Peyer's patch (tissue), 4 donors: ENCODE measurements at regions not wholly inside any gene's neighbourhood (a gene's known extent, or its start where the extent isn't known, plus 50 kb on each side); places are given as distances from the start of the nearest gene placed in this dataset.

Experiments used
- DNase-seq, 3 donors: peaks; one replicate each; pipeline ENCODE4 v3.0.0-alpha.2; 2017 to 2019
- H3K27ac ChIP-seq, 4 donors: fragments of 200-600 bp; sonication (generic); one replicate each; pipeline ENCODE4 v1.5.1; 2016 to 2019
- H3K27me3 ChIP-seq, 2 donors: fragments of 200-600 bp; sonication (generic); one replicate each; pipeline ENCODE4 v1.5.1; 2019
- H3K36me3 ChIP-seq, 3 donors: fragments of 200-600 bp; sonication (generic); one replicate each; pipeline ENCODE4 v1.5.1; 2016 to 2019
- H3K4me1 ChIP-seq, 4 donors: fragments of 200-600 bp; sonication (generic); one replicate each; pipeline ENCODE4 v1.5.1; 2016 to 2019
- H3K4me3 ChIP-seq, 4 donors: fragments of 200-600 bp; sonication (generic); 1 replicate in 3 of 4; 2 replicates in 1 of 4; pipeline ENCODE4 v1.5.1; 2016 to 2019; ENCODE audit warnings: mild to moderate bottlenecking in 1 of 4
- H3K9me3 ChIP-seq, 4 donors: fragments of 200-600 bp; sonication (generic); one replicate each; pipeline ENCODE4 v1.5.1; 2016 to 2019; ENCODE audit warnings: mild to moderate bottlenecking in 1 of 4
- POLR2A ChIP-seq, 2 donors: fragments of 450-650 bp; IDR thresholded peaks; one replicate each; pipeline ENCODE4 v1.5.1; 2017; ENCODE audit warnings: antibody characterized with exemption in 2 of 2, mild to moderate bottlenecking in 2 of 2, moderate library complexity in 2 of 2
- TF ChIP-seq, protein P1 (sequence below), 6 experiments: fragments of 450-650 bp in 4 of 6; fragments of 200-600 bp in 2 of 6; sonication (generic) in 1 of 6; IDR thresholded peaks; one replicate each; pipeline ENCODE4 v1.5.1; 2017 to 2019; ENCODE audit warnings: antibody characterized with exemption in 6 of 6, mild to moderate bottlenecking in 3 of 6, moderate library complexity in 1 of 6

DNA sequence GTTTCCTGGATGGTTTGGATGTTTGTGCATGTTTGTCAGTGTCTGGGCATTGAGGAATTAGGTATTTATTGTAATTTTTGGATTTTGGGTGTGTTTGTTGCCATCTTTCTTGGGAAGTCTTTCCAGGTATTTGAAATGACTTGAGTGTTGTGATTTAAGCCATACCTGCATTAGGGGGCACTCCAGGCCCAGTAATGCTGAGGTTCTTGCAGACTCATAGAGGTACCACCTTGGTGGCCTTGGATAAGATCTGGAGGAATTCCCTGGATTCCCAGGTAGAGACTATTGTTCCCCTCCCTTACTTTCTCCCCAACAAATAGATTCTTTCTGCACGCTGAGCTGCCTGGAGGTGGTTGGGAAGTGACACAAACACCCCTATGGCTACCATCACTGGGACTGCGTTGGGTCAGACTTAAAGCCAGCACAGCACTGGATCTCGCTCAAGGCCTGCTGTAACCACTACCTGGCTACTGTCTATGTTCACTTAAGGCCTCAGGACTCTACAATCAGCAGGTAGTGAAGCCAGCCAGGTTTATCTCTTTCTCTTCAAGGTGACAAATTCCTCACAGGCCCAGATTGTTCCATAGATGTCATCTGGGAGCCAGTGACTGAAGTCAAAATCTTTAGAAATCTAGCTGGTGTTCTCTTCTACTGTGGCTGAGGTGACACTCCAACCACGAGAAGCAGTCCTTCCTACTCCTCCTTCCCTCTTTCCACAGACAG is 643.6 kb downstream of the PDHA2 start:
- Histone ChIP-seq H3K27ac (no peak overlapping the region), H3K36me3 (no peaks in the 10 kb centered on the region), H3K27me3 (no peaks in the 10 kb centered on the region), H3K9me3 (no peaks in the 10 kb centered on the region), H3K4me1 (no peaks in the 10 kb centered on the region), H3K4me3 (no peak overlapping the region)
- no peak for DNase-seq
- TF ChIP-seq POLR2A (IDR thresholded peaks at IDR 0.05), result no peak
- TF ChIP-seq, protein P1, sequence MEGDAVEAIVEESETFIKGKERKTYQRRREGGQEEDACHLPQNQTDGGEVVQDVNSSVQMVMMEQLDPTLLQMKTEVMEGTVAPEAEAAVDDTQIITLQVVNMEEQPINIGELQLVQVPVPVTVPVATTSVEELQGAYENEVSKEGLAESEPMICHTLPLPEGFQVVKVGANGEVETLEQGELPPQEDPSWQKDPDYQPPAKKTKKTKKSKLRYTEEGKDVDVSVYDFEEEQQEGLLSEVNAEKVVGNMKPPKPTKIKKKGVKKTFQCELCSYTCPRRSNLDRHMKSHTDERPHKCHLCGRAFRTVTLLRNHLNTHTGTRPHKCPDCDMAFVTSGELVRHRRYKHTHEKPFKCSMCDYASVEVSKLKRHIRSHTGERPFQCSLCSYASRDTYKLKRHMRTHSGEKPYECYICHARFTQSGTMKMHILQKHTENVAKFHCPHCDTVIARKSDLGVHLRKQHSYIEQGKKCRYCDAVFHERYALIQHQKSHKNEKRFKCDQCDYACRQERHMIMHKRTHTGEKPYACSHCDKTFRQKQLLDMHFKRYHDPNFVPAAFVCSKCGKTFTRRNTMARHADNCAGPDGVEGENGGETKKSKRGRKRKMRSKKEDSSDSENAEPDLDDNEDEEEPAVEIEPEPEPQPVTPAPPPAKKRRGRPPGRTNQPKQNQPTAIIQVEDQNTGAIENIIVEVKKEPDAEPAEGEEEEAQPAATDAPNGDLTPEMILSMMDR (IDR thresholded peaks at IDR 0.05), result no peak

DNA sequence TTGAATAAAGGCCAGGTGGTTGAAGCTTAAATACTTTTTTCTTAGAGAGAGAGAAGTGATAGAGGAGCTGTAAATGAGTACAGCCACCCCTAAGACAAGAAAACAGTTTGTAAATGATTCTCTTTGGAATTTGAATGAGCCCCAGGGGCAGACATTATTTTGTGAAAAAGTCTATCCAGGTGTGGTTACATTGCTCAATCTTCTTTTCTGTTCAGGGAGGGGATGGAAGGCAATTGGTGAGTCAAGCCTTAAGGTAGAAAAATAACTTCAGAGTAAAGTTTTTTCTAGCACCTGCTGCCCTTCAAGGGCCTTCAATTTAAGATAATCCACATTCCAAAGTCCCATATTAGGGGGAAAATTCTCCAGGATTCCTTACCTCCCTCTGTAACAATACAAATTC is 646.7 kb downstream of the PDHA2 start:
- Histone ChIP-seq H3K27me3 (no peaks in the 10 kb centered on the region), H3K36me3 (no peaks in the 10 kb centered on the region), H3K27ac (no peak overlapping the region), H3K4me3 (no peak overlapping the region), H3K4me1 (no peaks in the 10 kb centered on the region), H3K9me3 (no peaks in the 10 kb centered on the region)
- TF ChIP-seq POLR2A (IDR thresholded peaks at IDR 0.05), result no peak
- TF ChIP-seq, protein P1 (IDR thresholded peaks at IDR 0.05), result no peak
- no peak for DNase-seq

- no peaks in the 10 kb centered on the region for H3K36me3 ChIP-seq
- no peak for TF ChIP-seq POLR2A (IDR thresholded peaks at IDR 0.05)
- TF ChIP-seq, protein P1 (IDR thresholded peaks at IDR 0.05), result no peak
- H3K27ac ChIP-seq, result no peak overlapping the region
- H3K27me3 ChIP-seq, result no peaks in the 10 kb centered on the region
- no peaks in the 10 kb centered on the region for H3K4me1 ChIP-seq
- no peak for DNase-seq
- no peak overlapping the region for H3K4me3 ChIP-seq
- no peaks in the 10 kb centered on the region for H3K9me3 ChIP-seq
Measured at GRCh38 chr4:96497621-96498020, 657.7 kb downstream of the PDHA2 start.

DNA sequence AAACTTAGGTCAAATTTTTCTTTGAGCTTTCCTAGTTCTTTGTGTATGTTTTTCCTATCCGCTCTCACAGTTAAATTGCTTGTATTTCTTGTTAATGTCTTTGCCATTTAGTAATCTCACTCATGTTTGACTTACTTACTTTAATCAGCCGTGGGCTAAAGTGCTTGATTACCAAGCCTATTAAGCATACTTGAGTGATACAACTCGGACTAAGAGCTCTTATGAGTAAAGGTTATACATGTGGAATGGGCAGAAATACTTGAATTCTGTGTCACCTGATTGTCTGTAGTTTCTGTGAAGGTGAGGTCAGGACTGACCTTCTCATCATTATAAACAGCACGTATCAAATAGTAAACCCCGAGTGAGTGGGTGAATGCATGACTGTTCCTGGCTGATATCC is 664.5 kb downstream of the PDHA2 start:
- Histone ChIP-seq H3K27me3 (no peaks in the 10 kb centered on the region), H3K4me3 (no peak overlapping the region), H3K4me1 (no peaks in the 10 kb centered on the region), H3K9me3 (no peaks in the 10 kb centered on the region), H3K27ac (no peak overlapping the region), H3K36me3 (no peaks in the 10 kb centered on the region)
- DNase-seq, result no peak
- TF ChIP-seq, protein P1 (IDR thresholded peaks at IDR 0.05), result no peak
- TF ChIP-seq POLR2A (IDR thresholded peaks at IDR 0.05), result no peak

- Histone ChIP-seq H3K27me3 (no peaks in the 10 kb centered on the region), H3K9me3 (no peaks in the 10 kb centered on the region), H3K27ac (no peak overlapping the region), H3K36me3 (no peaks in the 10 kb centered on the region), H3K4me1 (no peaks in the 10 kb centered on the region), H3K4me3 (no peak overlapping the region)
- no peak for DNase-seq
- no peak for TF ChIP-seq POLR2A (IDR thresholded peaks at IDR 0.05)
- TF ChIP-seq, protein P1 (IDR thresholded peaks at IDR 0.05), result no peak
Measured at GRCh38 chr4:96509039-96509741, 669.3 kb downstream of the PDHA2 start.
